Mammary epithelial cell (primary cell): ENCODE measurements at regions not wholly inside any gene's neighbourhood (a gene's known extent, or its start where the extent isn't known, plus 50 kb on each side); places are given as distances from the start of the nearest gene placed in this dataset.
"Not testable (repeated sequence)": the region's sequence is repeated elsewhere in the genome, so short reads cannot be mapped to it uniquely, and the experiment has no call there.

Experiments used
- CTCF ChIP-seq, 2 donors: IDR thresholded peaks in 1 of 2; conservative IDR thresholded peaks in 1 of 2; 2 replicates each; pipeline ENCODE4 v1.5.1; 2011 to 2012; ENCODE audit warnings: inconsistent platforms in 2 of 2, low read length in 2 of 2, mild to moderate bottlenecking in 2 of 2, control low read depth in 1 of 2, low read depth in 1 of 2; ENCODE audit not compliant: insufficient read depth in 1 of 2; ENCODE audit errors: extremely low read depth in 1 of 2
- EZH2 ChIP-seq: IDR thresholded peaks from 2 replicates; pipeline ENCODE4 v1.6.1; 2012; ENCODE audit warnings: low read length, inconsistent platforms, borderline replicate concordance

- TF ChIP-seq CTCF (conservative IDR thresholded peaks at IDR 0.05 in 1 of 2, IDR thresholded peaks at IDR 0.05 in 1 of 2; ENCODE audit: extremely low read depth in 1 of 2, insufficient read depth in 1 of 2, low read depth in 1 of 2, low read length in 2 of 2); EZH2: not testable (repeated sequence)
These were observed 74.5 kb upstream of the BLTP1 start for GRCh38 chr4:122077653-122078052.
